ENCODE measurements at regions not wholly inside any gene's neighbourhood (a gene's known extent, or its start where the extent isn't known, plus 50 kb on each side); places are given as distances from the start of the nearest gene placed in this dataset.
A peak's percentile ranks its signal among the peaks of the same experiment; 100 is the strongest.

- peak in 2 of 8 experiments; percentile 84 to 95 for ATAC-seq (replicated peaks in 6 of 8)
- Histone ChIP-seq H3K27ac (no peak overlapping the region), H3K4me3 (no peak overlapping the region), H3K4me1 (replicated peaks in 1 of 2) (no peaks in the 10 kb centered on the region)
- in situ Hi-C loops (cut with MboI; ENCODE audit: low pct_unique_long_range_greater_than_20kb in 2 of 9, low sequenced_read_pairs in 9 of 9, unreplicated experiment in 9 of 9): no loop called here
- WGBS, 10 experiments: 11 to 100% (median 75%) methylated on average over 1 of the region's 1 CpG; no CpG with 5 or more reads in 3 of the 10 experiments
Observed at GRCh38 chr5:81914696-81915095, 57.1 kb upstream of the ATG10 start.

GRCh38 chr5:81912933-81913332, 58.9 kb upstream of the ATG10 start:
- H3K27ac ChIP-seq: no peak overlapping the region
- no peak for ATAC-seq (replicated peaks in 6 of 8)
- 87 to 98% (median 94%) methylated on average over 5 to 8 of the region's 8 CpGs; no CpG with 5 or more reads in 6 of the 10 experiments for WGBS, 10 experiments
- peaks cover 0 to 2% of the 10 kb centered on the region in 2 donors for H3K4me1 ChIP-seq (replicated peaks in 1 of 2)
- in situ Hi-C loops (cut with MboI; ENCODE audit: low pct_unique_long_range_greater_than_20kb in 2 of 9, low sequenced_read_pairs in 9 of 9, unreplicated experiment in 9 of 9): no loop called here
- no peak overlapping the region for H3K4me3 ChIP-seq

GRCh38 chr5:81909677-81910076, 62.1 kb upstream of the ATG10 start:
- Histone ChIP-seq H3K27ac (no peak overlapping the region), H3K4me1 (replicated peaks in 1 of 2) (peaks cover 0 to 2% of the 10 kb centered on the region in 2 donors), H3K4me3 (no peak overlapping the region)
- 0 to 100% (median 75%) methylated on average over 1 of the region's 1 CpG; no CpG with 5 or more reads in 6 of the 10 experiments for WGBS, 10 experiments
- ATAC-seq (replicated peaks in 6 of 8): no peak
- in situ Hi-C loops (cut with MboI; ENCODE audit: low pct_unique_long_range_greater_than_20kb in 2 of 9, low sequenced_read_pairs in 9 of 9, unreplicated experiment in 9 of 9): no loop called here

- Histone ChIP-seq H3K4me3 (no peak overlapping the region), H3K27ac (no peak overlapping the region), H3K4me1 (replicated peaks in 1 of 2) (peaks cover 0 to 2% of the 10 kb centered on the region in 2 donors)
- in situ Hi-C loops (cut with MboI; ENCODE audit: low pct_unique_long_range_greater_than_20kb in 2 of 9, low sequenced_read_pairs in 9 of 9, unreplicated experiment in 9 of 9): no loop called here
- WGBS, 10 experiments: 61 to 92% (median 77%) methylated on average over 2 to 5 of the region's 5 CpGs; no CpG with 5 or more reads in 1 of the 10 experiments
- ATAC-seq (replicated peaks in 6 of 8): no peak
Observed at GRCh38 chr5:81908771-81909170, 63.1 kb upstream of the ATG10 start.

- in situ Hi-C loops (cut with MboI; ENCODE audit: low pct_unique_long_range_greater_than_20kb in 2 of 9, low sequenced_read_pairs in 9 of 9, unreplicated experiment in 9 of 9): no loop called here
- Histone ChIP-seq H3K4me1 (replicated peaks in 1 of 2) (peaks cover 0 to 5% of the 10 kb centered on the region in 2 donors), H3K4me3 (no peak overlapping the region), H3K27ac (no peak overlapping the region)
- WGBS, 10 experiments: 43 to 90% (median 83%) methylated on average over 1 to 6 of the region's 10 CpGs; no CpG with 5 or more reads in 3 of the 10 experiments
- no peak for ATAC-seq (replicated peaks in 6 of 8)
Observed at GRCh38 chr5:81908044-81908443, 63.8 kb upstream of the ATG10 start.

- no peak overlapping the region for H3K27ac ChIP-seq
- H3K4me3 ChIP-seq: no peak overlapping the region
- no peak for ATAC-seq (replicated peaks in 6 of 8)
- in situ Hi-C loops (cut with MboI; ENCODE audit: low pct_unique_long_range_greater_than_20kb in 2 of 9, low sequenced_read_pairs in 9 of 9, unreplicated experiment in 9 of 9): no loop called here
- H3K4me1 ChIP-seq (replicated peaks in 1 of 2): peaks cover 0 to 5% of the 10 kb centered on the region in 2 donors
- WGBS, 10 experiments: 43 to 100% (median 96%) methylated on average over 1 to 4 of the region's 4 CpGs; no CpG with 5 or more reads in 3 of the 10 experiments
Observed at GRCh38 chr5:81907012-81907635, 64.7 kb upstream of the ATG10 start.

- ATAC-seq (replicated peaks in 6 of 8): peak in 1 of 8 experiments; percentile 35
- no peak overlapping the region for H3K4me3 ChIP-seq
- WGBS, 10 experiments: 40 to 94% (median 58%) methylated on average over 1 to 5 of the region's 5 CpGs; no CpG with 5 or more reads in 2 of the 10 experiments
Observed at GRCh38 chr5:81906086-81906485, 65.7 kb upstream of the ATG10 start.

GRCh38 chr5:81904861-81905260, 67.0 kb upstream of the ATG10 start:
- 61 to 100% (median 86%) methylated on average over 1 to 2 of the region's 2 CpGs; no CpG with 5 or more reads in 1 of the 10 experiments for WGBS, 10 experiments
- Histone ChIP-seq H3K4me3 (no peak overlapping the region), H3K27ac (no peak overlapping the region), H3K4me1 (replicated peaks in 1 of 2) (peaks cover 0 to 12% of the 10 kb centered on the region in 2 donors)
- ATAC-seq (replicated peaks in 6 of 8): no peak
- in situ Hi-C loops (cut with MboI; ENCODE audit: low pct_unique_long_range_greater_than_20kb in 2 of 9, low sequenced_read_pairs in 9 of 9, unreplicated experiment in 9 of 9): no loop called here

More at GRCh38 chr5:81906086-81906485, 65.7 kb upstream of the ATG10 start:
- in situ Hi-C loops (cut with MboI; ENCODE audit: low pct_unique_long_range_greater_than_20kb in 2 of 9, low sequenced_read_pairs in 9 of 9, unreplicated experiment in 9 of 9): no loop called here
- Histone ChIP-seq H3K27ac (no peak overlapping the region), H3K4me1 (replicated peaks in 1 of 2) (peaks cover 0 to 12% of the 10 kb centered on the region in 2 donors)

GRCh38 chr5:81904166-81904565, 67.7 kb upstream of the ATG10 start:
- Histone ChIP-seq H3K27ac (no peak overlapping the region), H3K4me1 (replicated peaks in 1 of 2) (peaks cover 0 to 12% of the 10 kb centered on the region in 2 donors), H3K4me3 (no peak overlapping the region)
- WGBS, 10 experiments: 77 to 100% (median 88%) methylated on average over 1 to 3 of the region's 3 CpGs; no CpG with 5 or more reads in 2 of the 10 experiments
- ATAC-seq (replicated peaks in 6 of 8): no peak
- in situ Hi-C loops (cut with MboI; ENCODE audit: low pct_unique_long_range_greater_than_20kb in 2 of 9, low sequenced_read_pairs in 9 of 9, unreplicated experiment in 9 of 9): no loop called here

GRCh38 chr5:81901586-81901985, 70.2 kb upstream of the ATG10 start:
- peak in 4 of 8 experiments; percentile 36 to 93 (median 86) for ATAC-seq (replicated peaks in 6 of 8)
- H3K4me1 ChIP-seq (replicated peaks in 1 of 2): peaks cover 0 to 9% of the 10 kb centered on the region in 2 donors
- in situ Hi-C loops (cut with MboI; ENCODE audit: low pct_unique_long_range_greater_than_20kb in 2 of 9, low sequenced_read_pairs in 9 of 9, unreplicated experiment in 9 of 9): no loop called here
- 30 to 88% (median 70%) methylated on average over 2 to 7 of the region's 10 CpGs; no CpG with 5 or more reads in 6 of the 10 experiments for WGBS, 10 experiments
- H3K27ac ChIP-seq: no peak overlapping the region
- no peak overlapping the region for H3K4me3 ChIP-seq

GRCh38 chr5:81899123-81899522, 72.7 kb upstream of the ATG10 start:
- 60 to 100% (median 82%) methylated on average over 1 to 2 of the region's 2 CpGs for WGBS, 10 experiments
- in situ Hi-C loops (cut with MboI; ENCODE audit: low pct_unique_long_range_greater_than_20kb in 2 of 9, low sequenced_read_pairs in 9 of 9, unreplicated experiment in 9 of 9): no loop called here

GRCh38 chr5:81898403-81898802, 73.4 kb upstream of the ATG10 start:
- 0 to 100% (median 53%) methylated on average over 1 to 2 of the region's 2 CpGs; no CpG with 5 or more reads in 1 of the 10 experiments for WGBS, 10 experiments
- no peak for ATAC-seq (replicated peaks in 6 of 8)

More at GRCh38 chr5:81899123-81899522, 72.7 kb upstream of the ATG10 start:
- Histone ChIP-seq H3K27ac (no peak overlapping the region), H3K4me3 (no peak overlapping the region), H3K4me1 (replicated peaks in 1 of 2) (peaks cover 0 to 9% of the 10 kb centered on the region in 2 donors)
- no peak for ATAC-seq (replicated peaks in 6 of 8)

GRCh38 chr5:81896764-81897163, 75.1 kb upstream of the ATG10 start:
- peaks cover 0 to 5% of the 10 kb centered on the region in 2 donors for H3K4me1 ChIP-seq (replicated peaks in 1 of 2)
- no peak overlapping the region for H3K27ac ChIP-seq
- H3K4me3 ChIP-seq: no peak overlapping the region
- 11 to 100% (median 86%) methylated on average over 1 of the region's 1 CpG; no CpG with 5 or more reads in 1 of the 10 experiments for WGBS, 10 experiments
- ATAC-seq (replicated peaks in 6 of 8): no peak
- in situ Hi-C loops (cut with MboI; ENCODE audit: low pct_unique_long_range_greater_than_20kb in 2 of 9, low sequenced_read_pairs in 9 of 9, unreplicated experiment in 9 of 9): no loop called here

More at GRCh38 chr5:81898403-81898802, 73.4 kb upstream of the ATG10 start:
- peaks cover 0 to 6% of the 10 kb centered on the region in 2 donors for H3K4me1 ChIP-seq (replicated peaks in 1 of 2)
- no peak overlapping the region for H3K27ac ChIP-seq
- no peak overlapping the region for H3K4me3 ChIP-seq
- in situ Hi-C loops (cut with MboI; ENCODE audit: low pct_unique_long_range_greater_than_20kb in 2 of 9, low sequenced_read_pairs in 9 of 9, unreplicated experiment in 9 of 9): no loop called here

GRCh38 chr5:81895307-81895706, 76.5 kb upstream of the ATG10 start:
- no peak for ATAC-seq (replicated peaks in 6 of 8)
- in situ Hi-C loops (cut with MboI; ENCODE audit: low pct_unique_long_range_greater_than_20kb in 2 of 9, low sequenced_read_pairs in 9 of 9, unreplicated experiment in 9 of 9): no loop called here
- H3K27ac ChIP-seq: no peak overlapping the region
- no peaks in the 10 kb centered on the region for H3K4me1 ChIP-seq (replicated peaks in 1 of 2)
- no peak overlapping the region for H3K4me3 ChIP-seq

Measured in motor neuron (in vitro differentiated cells).